PC-3 (cell line): ENCODE measurements at regions not wholly inside any gene's neighbourhood (a gene's known extent, or its start where the extent isn't known, plus 50 kb on each side); places are given as distances from the start of the nearest gene placed in this dataset.

ENCODE experiments used
- CTCF ChIP-seq: fragments of 300-600 bp; sonication (generic); conservative IDR thresholded peaks from 2 replicates; pipeline ENCODE4 v1.5.1; 2017; ENCODE audit warnings: antibody characterized with exemption, low read depth, mild to moderate bottlenecking, low read length
- EZH2 ChIP-seq: fragments of 300-600 bp; sonication (generic); IDR thresholded peaks from one replicate; pipeline ENCODE4 v1.6.1; 2017; ENCODE audit warnings: antibody characterized with exemption, mild to moderate bottlenecking, low read length; ENCODE audit not compliant: unreplicated experiment

GRCh38 chr17:62150471-62150870 lies 85.4 kb upstream of the MED13 start:
- TF ChIP-seq CTCF (no peak), EZH2 (no peak)
